ENCODE measurements at regions not wholly inside any gene's neighbourhood (a gene's known extent, or its start where the extent isn't known, plus 50 kb on each side); places are given as distances from the start of the nearest gene placed in this dataset.

GRCh38 chr14:101027291-101027690 is 123.8 kb upstream of the RTL1 start:
- no peak overlapping the region for H3K4me3 ChIP-seq (ENCODE audit: low read depth in 1 of 2, low read length in 2 of 2)
- H3K9me3 ChIP-seq (ENCODE audit: low read length): no peaks in the 10 kb centered on the region
- H3K4me1 ChIP-seq (ENCODE audit: insufficient read depth, low read length): no peaks in the 10 kb centered on the region
- no peak overlapping the region for H3K9ac ChIP-seq (ENCODE audit: low read length)
- no peaks in the 10 kb centered on the region for H3K27me3 ChIP-seq (ENCODE audit: control insufficient read depth in 1 of 2, insufficient read depth in 2 of 2, low read length in 2 of 2)
- H3K36me3 ChIP-seq (ENCODE audit: insufficient read depth, low read length): no peaks in the 10 kb centered on the region
- no peak overlapping the region for H3K27ac ChIP-seq (ENCODE audit: low read depth, low read length)

- Histone ChIP-seq H3K36me3 (ENCODE audit: insufficient read depth, low read length) (no peaks in the 10 kb centered on the region), H3K9me3 (ENCODE audit: low read length) (no peaks in the 10 kb centered on the region), H3K27me3 (ENCODE audit: control insufficient read depth in 1 of 2, insufficient read depth in 2 of 2, low read length in 2 of 2) (no peaks in the 10 kb centered on the region), H3K27ac (ENCODE audit: low read depth, low read length) (no peak overlapping the region), H3K9ac (ENCODE audit: low read length) (no peak overlapping the region), H3K4me3 (ENCODE audit: low read depth in 1 of 2, low read length in 2 of 2) (no peak overlapping the region), H3K4me1 (ENCODE audit: insufficient read depth, low read length) (no peaks in the 10 kb centered on the region)
These were observed 124.4 kb upstream of the RTL1 start for GRCh38 chr14:101027966-101028365.

- Histone ChIP-seq H3K36me3 (ENCODE audit: insufficient read depth, low read length) (no peaks in the 10 kb centered on the region), H3K27ac (ENCODE audit: low read depth, low read length) (no peak overlapping the region), H3K4me3 (ENCODE audit: low read depth in 1 of 2, low read length in 2 of 2) (no peak overlapping the region), H3K27me3 (ENCODE audit: control insufficient read depth in 1 of 2, insufficient read depth in 2 of 2, low read length in 2 of 2) (no peaks in the 10 kb centered on the region), H3K9ac (ENCODE audit: low read length) (no peak overlapping the region), H3K4me1 (ENCODE audit: insufficient read depth, low read length) (no peaks in the 10 kb centered on the region), H3K9me3 (ENCODE audit: low read length) (no peaks in the 10 kb centered on the region)
These were observed 125.6 kb upstream of the RTL1 start for GRCh38 chr14:101028971-101029667.

GRCh38 chr14:101029668-101030290 is 126.3 kb upstream of the RTL1 start:
- Histone ChIP-seq H3K4me1 (ENCODE audit: insufficient read depth, low read length) (no peaks in the 10 kb centered on the region), H3K27ac (ENCODE audit: low read depth, low read length) (no peak overlapping the region), H3K4me3 (ENCODE audit: low read depth in 1 of 2, low read length in 2 of 2) (no peak overlapping the region), H3K9ac (ENCODE audit: low read length) (no peak overlapping the region), H3K27me3 (ENCODE audit: control insufficient read depth in 1 of 2, insufficient read depth in 2 of 2, low read length in 2 of 2) (no peaks in the 10 kb centered on the region), H3K36me3 (ENCODE audit: insufficient read depth, low read length) (no peaks in the 10 kb centered on the region), H3K9me3 (ENCODE audit: low read length) (no peaks in the 10 kb centered on the region)

GRCh38 chr14:101030586-101030985 is 127.1 kb upstream of the RTL1 start:
- H3K9ac ChIP-seq (ENCODE audit: low read length): no peak overlapping the region

GRCh38 chr14:101031186-101031585 is 127.7 kb upstream of the RTL1 start:
- Histone ChIP-seq H3K4me3 (ENCODE audit: low read depth in 1 of 2, low read length in 2 of 2) (no peak overlapping the region), H3K4me1 (ENCODE audit: insufficient read depth, low read length) (no peaks in the 10 kb centered on the region), H3K36me3 (ENCODE audit: insufficient read depth, low read length) (no peaks in the 10 kb centered on the region), H3K9me3 (ENCODE audit: low read length) (no peaks in the 10 kb centered on the region), H3K27ac (ENCODE audit: low read depth, low read length) (no peak overlapping the region), H3K27me3 (ENCODE audit: control insufficient read depth in 1 of 2, insufficient read depth in 2 of 2, low read length in 2 of 2) (no peaks in the 10 kb centered on the region), H3K9ac (ENCODE audit: low read length) (no peak overlapping the region)

More at GRCh38 chr14:101030586-101030985, 127.1 kb upstream of the RTL1 start:
- H3K4me3 ChIP-seq (ENCODE audit: low read depth in 1 of 2, low read length in 2 of 2): no peak overlapping the region
- H3K27ac ChIP-seq (ENCODE audit: low read depth, low read length): no peak overlapping the region
- H3K27me3 ChIP-seq (ENCODE audit: control insufficient read depth in 1 of 2, insufficient read depth in 2 of 2, low read length in 2 of 2): no peaks in the 10 kb centered on the region
- no peaks in the 10 kb centered on the region for H3K4me1 ChIP-seq (ENCODE audit: insufficient read depth, low read length)
- no peaks in the 10 kb centered on the region for H3K9me3 ChIP-seq (ENCODE audit: low read length)
- H3K36me3 ChIP-seq (ENCODE audit: insufficient read depth, low read length): no peaks in the 10 kb centered on the region

GRCh38 chr14:101031721-101032120 is 128.2 kb upstream of the RTL1 start:
- Histone ChIP-seq H3K27ac (ENCODE audit: low read depth, low read length) (no peak overlapping the region), H3K27me3 (ENCODE audit: control insufficient read depth in 1 of 2, insufficient read depth in 2 of 2, low read length in 2 of 2) (no peaks in the 10 kb centered on the region), H3K36me3 (ENCODE audit: insufficient read depth, low read length) (no peaks in the 10 kb centered on the region), H3K9me3 (ENCODE audit: low read length) (no peaks in the 10 kb centered on the region), H3K4me3 (ENCODE audit: low read depth in 1 of 2, low read length in 2 of 2) (no peak overlapping the region), H3K4me1 (ENCODE audit: insufficient read depth, low read length) (no peaks in the 10 kb centered on the region), H3K9ac (ENCODE audit: low read length) (no peak overlapping the region)

GRCh38 chr14:101032433-101032832 is 128.9 kb upstream of the RTL1 start:
- Histone ChIP-seq H3K4me3 (ENCODE audit: low read depth in 1 of 2, low read length in 2 of 2) (no peak overlapping the region), H3K27ac (ENCODE audit: low read depth, low read length) (no peak overlapping the region), H3K4me1 (ENCODE audit: insufficient read depth, low read length) (no peaks in the 10 kb centered on the region), H3K9me3 (ENCODE audit: low read length) (no peaks in the 10 kb centered on the region), H3K27me3 (ENCODE audit: control insufficient read depth in 1 of 2, insufficient read depth in 2 of 2, low read length in 2 of 2) (no peaks in the 10 kb centered on the region), H3K36me3 (ENCODE audit: insufficient read depth, low read length) (no peaks in the 10 kb centered on the region), H3K9ac (ENCODE audit: low read length) (no peak overlapping the region)

GRCh38 chr14:101033006-101033405 is 129.5 kb upstream of the RTL1 start:
- Histone ChIP-seq H3K4me1 (ENCODE audit: insufficient read depth, low read length) (no peaks in the 10 kb centered on the region), H3K27ac (ENCODE audit: low read depth, low read length) (no peak overlapping the region), H3K9me3 (ENCODE audit: low read length) (no peaks in the 10 kb centered on the region), H3K4me3 (ENCODE audit: low read depth in 1 of 2, low read length in 2 of 2) (no peak overlapping the region), H3K36me3 (ENCODE audit: insufficient read depth, low read length) (no peaks in the 10 kb centered on the region), H3K27me3 (ENCODE audit: control insufficient read depth in 1 of 2, insufficient read depth in 2 of 2, low read length in 2 of 2) (no peaks in the 10 kb centered on the region), H3K9ac (ENCODE audit: low read length) (no peak overlapping the region)

- H3K9me3 ChIP-seq (ENCODE audit: low read length): no peaks in the 10 kb centered on the region
- no peaks in the 10 kb centered on the region for H3K36me3 ChIP-seq (ENCODE audit: insufficient read depth, low read length)
- no peak overlapping the region for H3K27ac ChIP-seq (ENCODE audit: low read depth, low read length)
- no peak overlapping the region for H3K9ac ChIP-seq (ENCODE audit: low read length)
- H3K4me3 ChIP-seq (ENCODE audit: low read depth in 1 of 2, low read length in 2 of 2): no peak overlapping the region
- no peaks in the 10 kb centered on the region for H3K27me3 ChIP-seq (ENCODE audit: control insufficient read depth in 1 of 2, insufficient read depth in 2 of 2, low read length in 2 of 2)
- H3K4me1 ChIP-seq (ENCODE audit: insufficient read depth, low read length): no peaks in the 10 kb centered on the region
These were observed 130.1 kb upstream of the RTL1 start for GRCh38 chr14:101033446-101034165.

GRCh38 chr14:101034986-101035385 is 131.5 kb upstream of the RTL1 start:
- Histone ChIP-seq H3K27ac (ENCODE audit: low read depth, low read length) (no peak overlapping the region), H3K36me3 (ENCODE audit: insufficient read depth, low read length) (no peaks in the 10 kb centered on the region), H3K9me3 (ENCODE audit: low read length) (no peaks in the 10 kb centered on the region), H3K4me3 (ENCODE audit: low read depth in 1 of 2, low read length in 2 of 2) (no peak overlapping the region), H3K27me3 (ENCODE audit: control insufficient read depth in 1 of 2, insufficient read depth in 2 of 2, low read length in 2 of 2) (no peaks in the 10 kb centered on the region), H3K9ac (ENCODE audit: low read length) (no peak overlapping the region), H3K4me1 (ENCODE audit: insufficient read depth, low read length) (no peaks in the 10 kb centered on the region)
